ENCODE measurements at regions not wholly inside any gene's neighbourhood (a gene's known extent, or its start where the extent isn't known, plus 50 kb on each side); places are given as distances from the start of the nearest gene placed in this dataset.

DNA sequence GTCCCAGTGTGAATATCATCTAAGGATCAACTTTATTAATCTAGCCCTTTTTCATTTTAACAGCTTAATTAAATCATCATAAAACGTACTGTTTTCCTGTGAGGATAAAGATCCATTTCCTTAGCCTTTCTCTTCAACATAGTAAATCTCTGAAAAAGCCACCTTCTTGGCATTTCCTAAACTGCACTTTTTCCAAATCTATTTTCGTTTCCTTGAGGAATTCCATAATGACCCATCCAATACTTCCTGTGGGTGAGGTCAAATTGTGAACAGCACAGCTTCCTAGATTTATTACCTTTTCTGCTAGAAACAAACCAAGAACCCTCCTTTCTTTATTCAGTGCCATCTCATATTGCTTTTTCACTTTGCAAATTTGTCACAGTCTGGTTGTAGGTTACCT is 129.4 kb upstream of the CNTN4 start:
- DNase-seq = no peak
- Histone ChIP-seq H3K4me1 (ENCODE audit: control insufficient read depth in 1 of 2, insufficient read depth in 2 of 2, low read length in 2 of 2) (no peaks in the 10 kb centered on the region), H3K27me3 (ENCODE audit: control insufficient read depth in 2 of 2, insufficient read depth in 2 of 2, low read length in 2 of 2) (no peaks in the 10 kb centered on the region), H3K27ac (ENCODE audit: low read depth in 1 of 2, low read length in 2 of 2) (no peak overlapping the region), H3K79me2 (ENCODE audit: insufficient read depth, low read length) (no peaks in the 10 kb centered on the region), H2AFZ (ENCODE audit: insufficient read depth, low read depth, low read length, poor library complexity, severe bottlenecking) (no peak overlapping the region), H4K20me1 (ENCODE audit: insufficient read depth, low read length) (no peaks in the 10 kb centered on the region), H3K4me2 (replicated peaks; ENCODE audit: extremely low read depth, low read length, poor library complexity, severe bottlenecking) (no peak overlapping the region), H3K36me3 (replicated peaks in 1 of 2; ENCODE audit: control insufficient read depth in 1 of 2, insufficient read depth in 2 of 2, low read length in 2 of 2) (no peaks in the 10 kb centered on the region), H3K4me3 (replicated peaks in 1 of 3; ENCODE audit: low read depth in 2 of 3, low read length in 3 of 3) (no peak overlapping the region), H3K9me3 (replicated peaks in 1 of 2; ENCODE audit: control insufficient read depth in 1 of 2, insufficient read depth in 1 of 2, low read length in 2 of 2) (peaks cover 8 to 15% of the 10 kb centered on the region in 2 donors), H3K9ac (ENCODE audit: insufficient read depth, low read length, poor library complexity, severe bottlenecking) (no peak overlapping the region)
- no peak overlapping the region for H3K4me3 Mint-ChIP-seq
- TF ChIP-seq, protein P1, sequence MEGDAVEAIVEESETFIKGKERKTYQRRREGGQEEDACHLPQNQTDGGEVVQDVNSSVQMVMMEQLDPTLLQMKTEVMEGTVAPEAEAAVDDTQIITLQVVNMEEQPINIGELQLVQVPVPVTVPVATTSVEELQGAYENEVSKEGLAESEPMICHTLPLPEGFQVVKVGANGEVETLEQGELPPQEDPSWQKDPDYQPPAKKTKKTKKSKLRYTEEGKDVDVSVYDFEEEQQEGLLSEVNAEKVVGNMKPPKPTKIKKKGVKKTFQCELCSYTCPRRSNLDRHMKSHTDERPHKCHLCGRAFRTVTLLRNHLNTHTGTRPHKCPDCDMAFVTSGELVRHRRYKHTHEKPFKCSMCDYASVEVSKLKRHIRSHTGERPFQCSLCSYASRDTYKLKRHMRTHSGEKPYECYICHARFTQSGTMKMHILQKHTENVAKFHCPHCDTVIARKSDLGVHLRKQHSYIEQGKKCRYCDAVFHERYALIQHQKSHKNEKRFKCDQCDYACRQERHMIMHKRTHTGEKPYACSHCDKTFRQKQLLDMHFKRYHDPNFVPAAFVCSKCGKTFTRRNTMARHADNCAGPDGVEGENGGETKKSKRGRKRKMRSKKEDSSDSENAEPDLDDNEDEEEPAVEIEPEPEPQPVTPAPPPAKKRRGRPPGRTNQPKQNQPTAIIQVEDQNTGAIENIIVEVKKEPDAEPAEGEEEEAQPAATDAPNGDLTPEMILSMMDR (IDR thresholded peaks at IDR 0.05) = no peak
- H3K9me3 Mint-ChIP-seq = peaks cover 0 to 8% (median 3%) of the 10 kb centered on the region in 7 donors
- H3K36me3 Mint-ChIP-seq = no peaks in the 10 kb centered on the region
- intact Hi-C loops (cut with micrococcal nuclease) = no loop called here
- H3K27me3 Mint-ChIP-seq (ENCODE audit: low read depth in 3 of 3) = no peaks in the 10 kb centered on the region
- H3K4me1 Mint-ChIP-seq = no peaks in the 10 kb centered on the region
- H3K27ac Mint-ChIP-seq = peak overlapping the region in 1 of 7 donors; percentile 40
- 80% methylated on average over 1 of the region's 2 CpGs for WGBS (ENCODE audit: insufficient coverage)

DNA sequence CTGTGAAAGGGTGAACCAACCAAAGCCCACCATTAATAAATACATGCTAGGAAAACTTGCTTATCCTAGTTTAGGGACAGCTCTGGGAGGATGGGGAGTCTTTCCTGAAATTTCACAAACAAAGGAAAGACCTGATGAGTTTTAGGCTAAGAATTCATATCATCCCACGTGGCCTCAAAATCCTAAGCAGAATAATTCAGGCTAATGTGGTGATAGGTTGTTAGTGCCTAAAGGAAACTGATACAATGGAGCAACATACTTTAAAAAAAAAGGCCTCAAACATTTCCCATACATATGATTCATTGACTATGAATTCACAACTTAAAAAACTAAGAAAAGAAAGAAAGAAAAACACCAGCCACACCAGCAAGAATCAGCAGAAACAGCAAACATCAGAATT is 126.9 kb upstream of the CNTN4 start:
- Histone ChIP-seq H3K4me1 (ENCODE audit: control insufficient read depth in 1 of 2, insufficient read depth in 2 of 2, low read length in 2 of 2) (no peaks in the 10 kb centered on the region), H3K27me3 (ENCODE audit: control insufficient read depth in 2 of 2, insufficient read depth in 2 of 2, low read length in 2 of 2) (no peaks in the 10 kb centered on the region), H3K9me3 (replicated peaks in 1 of 2; ENCODE audit: control insufficient read depth in 1 of 2, insufficient read depth in 1 of 2, low read length in 2 of 2) (peaks cover 8 to 15% of the 10 kb centered on the region in 2 donors), H3K36me3 (replicated peaks in 1 of 2; ENCODE audit: control insufficient read depth in 1 of 2, insufficient read depth in 2 of 2, low read length in 2 of 2) (no peaks in the 10 kb centered on the region), H3K9ac (ENCODE audit: insufficient read depth, low read length, poor library complexity, severe bottlenecking) (no peak overlapping the region), H4K20me1 (ENCODE audit: insufficient read depth, low read length) (no peaks in the 10 kb centered on the region), H3K4me3 (replicated peaks in 1 of 3; ENCODE audit: low read depth in 2 of 3, low read length in 3 of 3) (no peak overlapping the region), H3K4me2 (replicated peaks; ENCODE audit: extremely low read depth, low read length, poor library complexity, severe bottlenecking) (no peak overlapping the region), H3K79me2 (ENCODE audit: insufficient read depth, low read length) (no peaks in the 10 kb centered on the region), H2AFZ (ENCODE audit: insufficient read depth, low read depth, low read length, poor library complexity, severe bottlenecking) (no peak overlapping the region), H3K27ac (ENCODE audit: low read depth in 1 of 2, low read length in 2 of 2) (no peak overlapping the region)
- no peak overlapping the region for H3K27ac Mint-ChIP-seq
- no peak overlapping the region for H3K4me3 Mint-ChIP-seq
- no peaks in the 10 kb centered on the region for H3K36me3 Mint-ChIP-seq
- DNase-seq = no peak
- peaks cover 2 to 12% (median 4%) of the 10 kb centered on the region in 7 donors for H3K9me3 Mint-ChIP-seq
- H3K4me1 Mint-ChIP-seq = no peaks in the 10 kb centered on the region
- H3K27me3 Mint-ChIP-seq (ENCODE audit: low read depth in 3 of 3) = no peaks in the 10 kb centered on the region
- no CpG with 5 or more reads among the region's 1 CpG for WGBS (ENCODE audit: insufficient coverage)
- TF ChIP-seq, protein P1 (IDR thresholded peaks at IDR 0.05) = no peak
- intact Hi-C loops (cut with micrococcal nuclease) = no loop called here
